Ammon's horn (tissue), 1 donor: ENCODE measurements at regions not wholly inside any gene's neighbourhood (a gene's known extent, or its start where the extent isn't known, plus 50 kb on each side); places are given as distances from the start of the nearest gene placed in this dataset.

ENCODE experiments used
- DNase-seq: peaks from one replicate; pipeline ENCODE4 v3.0.0-alpha.2; 2016; ENCODE audit warnings: low spot score

GRCh38 chr12:78406828-78407227 lies 457.7 kb upstream of the SYT1 start:
- no peak for DNase-seq

DNA sequence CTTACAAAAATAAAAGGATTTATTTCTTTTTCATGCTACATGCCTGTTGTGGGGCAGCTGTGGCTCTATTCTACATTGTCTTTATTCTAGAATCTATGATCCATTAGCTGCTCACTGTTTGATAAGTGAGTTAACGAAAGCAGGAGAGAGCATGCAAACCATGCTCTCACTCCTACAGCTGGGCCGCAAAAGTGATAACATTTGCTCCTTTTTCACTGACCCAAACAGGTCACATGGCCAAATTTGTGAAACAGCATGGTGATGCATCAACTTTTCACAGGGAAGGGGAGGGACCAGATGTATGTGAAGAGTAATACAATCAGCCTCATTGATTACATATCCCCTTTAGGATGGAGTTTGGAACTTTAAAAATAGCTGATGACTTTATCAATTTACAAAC lies 456.9 kb upstream of the SYT1 start:
- no peak for DNase-seq

DNA sequence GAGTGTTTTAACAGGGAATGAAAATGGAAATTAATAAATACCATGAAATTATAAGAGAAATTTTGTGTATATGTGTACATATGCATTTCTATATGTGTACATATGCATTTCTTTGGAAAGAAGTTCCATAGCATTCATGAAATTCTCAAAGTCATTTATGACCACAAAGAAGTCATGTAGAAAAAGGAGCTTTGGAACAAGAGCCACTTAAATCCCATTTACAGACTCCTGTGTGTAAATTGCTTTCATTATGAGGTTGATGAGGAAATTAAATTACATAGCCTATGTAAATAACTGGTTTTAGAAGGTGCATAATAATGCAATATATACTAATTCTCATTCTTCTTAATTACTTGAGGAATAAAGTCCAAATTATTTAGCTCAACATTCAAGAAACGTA lies 450.5 kb upstream of the SYT1 start:
- no peak for DNase-seq

DNA sequence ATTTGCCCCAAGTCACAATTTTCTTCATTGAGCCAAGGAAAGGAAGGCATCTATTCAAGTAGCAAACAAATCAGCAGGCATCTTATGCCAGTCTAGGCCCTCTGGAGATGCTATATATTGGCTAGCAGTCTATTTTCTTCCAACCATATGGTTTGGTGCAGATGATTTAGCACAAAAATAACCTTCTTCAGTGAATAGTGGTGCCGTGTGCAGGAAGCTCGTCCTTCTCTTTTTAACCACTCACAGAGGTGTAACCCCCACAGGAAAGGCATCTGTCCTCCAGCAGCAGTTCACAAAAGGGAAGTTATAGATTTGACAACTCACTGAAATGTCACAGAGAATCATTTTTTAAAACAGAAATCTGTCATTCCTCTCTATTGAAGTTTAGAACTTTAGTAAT lies 445.7 kb upstream of the SYT1 start:
- no peak for DNase-seq

DNA sequence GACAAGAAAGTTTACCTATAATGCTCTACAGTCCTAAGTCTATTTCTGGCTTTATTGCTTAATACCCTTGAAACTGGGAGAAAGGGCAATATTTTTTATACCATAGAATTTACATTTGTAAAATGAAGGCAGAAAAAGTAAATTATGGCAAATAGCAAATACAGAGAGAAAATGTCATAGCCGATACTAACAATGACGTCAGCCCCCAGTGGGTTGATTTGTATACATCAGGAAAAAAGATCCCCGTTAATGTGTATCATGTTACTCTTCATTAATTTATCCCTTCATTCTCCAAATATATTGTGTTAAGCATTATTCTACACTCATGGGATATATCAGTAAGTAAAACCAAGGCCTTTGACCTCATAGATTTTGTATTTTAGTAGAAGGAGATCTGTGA lies 445.1 kb upstream of the SYT1 start:
- no peak for DNase-seq

GRCh38 chr12:78420991-78421390 lies 443.6 kb upstream of the SYT1 start:
- no peak for DNase-seq

GRCh38 chr12:78430551-78430950 lies 434.0 kb upstream of the SYT1 start:
- DNase-seq, result no peak

DNA sequence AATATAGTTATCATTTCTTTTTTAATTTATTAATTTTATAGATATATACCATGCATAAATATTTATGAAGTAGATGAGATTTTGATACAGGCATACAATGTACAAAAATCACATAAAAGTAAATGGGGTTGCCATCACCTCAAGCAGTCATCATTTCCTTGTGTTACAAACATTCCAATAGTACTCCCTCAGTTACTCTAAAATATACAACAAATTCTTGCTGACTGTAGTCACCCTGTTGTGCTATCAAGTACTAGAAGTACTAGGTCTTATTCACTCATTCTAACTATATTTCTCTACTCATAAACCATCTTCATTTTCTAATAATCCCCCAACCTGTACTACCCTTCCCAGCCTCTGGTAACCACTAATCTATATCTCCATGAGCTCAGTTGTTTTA lies 432.6 kb upstream of the SYT1 start:
- DNase-seq, result no peak

DNA sequence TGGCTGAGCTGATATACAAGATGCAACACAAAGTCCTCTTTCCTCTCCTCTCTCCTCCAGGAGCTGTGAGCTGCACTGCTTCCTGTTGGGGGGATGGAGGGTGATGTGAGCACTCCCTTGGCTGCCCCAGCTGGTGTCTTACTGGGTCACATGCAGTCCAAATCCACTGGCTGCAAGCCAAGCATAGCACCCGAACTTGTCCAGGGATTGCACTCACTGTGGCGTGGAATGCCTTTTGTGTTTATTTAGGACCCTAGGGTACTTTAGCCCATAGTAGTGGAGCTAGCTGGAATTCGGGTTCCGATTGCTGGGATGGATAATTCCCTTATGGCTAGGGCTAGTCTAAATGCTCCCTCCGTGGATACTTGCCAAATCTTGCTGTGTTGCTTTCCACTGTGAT lies 424.9 kb upstream of the SYT1 start:
- DNase-seq, result no peak

GRCh38 chr12:78441737-78442453 lies 422.7 kb upstream of the SYT1 start:
- DNase-seq, result no peak

DNA sequence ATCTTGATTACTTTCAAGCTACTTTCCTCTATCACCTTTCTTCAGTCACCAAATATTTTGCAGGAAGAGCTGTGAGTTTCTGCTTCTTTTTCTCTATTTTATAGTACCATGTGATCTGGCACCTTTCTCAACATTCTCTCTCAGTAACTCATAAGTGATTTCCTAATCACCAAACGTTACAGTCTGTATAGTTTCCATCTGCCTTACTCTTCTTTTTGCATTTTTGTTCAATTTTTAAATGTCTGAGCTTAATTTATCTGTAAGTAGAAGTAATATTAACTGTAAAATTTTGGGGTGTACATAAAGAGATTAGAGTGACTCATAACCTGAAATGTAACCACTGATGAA lies 422.1 kb upstream of the SYT1 start:
- DNase-seq, result no peak

GRCh38 chr12:78446555-78446954 lies 418.0 kb upstream of the SYT1 start:
- no peak for DNase-seq

- DNase-seq, result no peak
Measured at GRCh38 chr12:78447373-78447772, 417.2 kb upstream of the SYT1 start.

GRCh38 chr12:78448692-78449091 lies 415.9 kb upstream of the SYT1 start:
- DNase-seq, result no peak

GRCh38 chr12:78455991-78456390 lies 408.6 kb upstream of the SYT1 start:
- DNase-seq, result no peak

DNA sequence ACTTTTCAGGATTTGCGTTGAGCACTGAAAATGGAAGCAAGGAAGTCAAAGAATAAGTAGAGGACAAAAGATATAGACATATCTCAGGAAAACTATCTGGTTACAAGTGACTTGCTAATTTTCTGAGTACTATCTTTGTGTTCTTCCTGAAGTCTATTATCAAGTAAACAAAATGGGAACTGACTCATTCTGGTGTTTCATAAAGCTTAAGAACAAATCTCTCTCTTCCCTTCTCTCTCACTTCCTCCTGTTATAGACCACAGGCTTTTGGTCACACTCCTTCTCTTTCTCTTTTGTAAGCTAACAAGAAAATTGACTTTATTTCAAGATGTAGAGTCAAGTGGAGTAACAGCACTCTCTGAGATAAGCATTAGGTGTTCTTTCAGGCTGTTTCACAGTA lies 406.6 kb upstream of the SYT1 start:
- no peak for DNase-seq

DNA sequence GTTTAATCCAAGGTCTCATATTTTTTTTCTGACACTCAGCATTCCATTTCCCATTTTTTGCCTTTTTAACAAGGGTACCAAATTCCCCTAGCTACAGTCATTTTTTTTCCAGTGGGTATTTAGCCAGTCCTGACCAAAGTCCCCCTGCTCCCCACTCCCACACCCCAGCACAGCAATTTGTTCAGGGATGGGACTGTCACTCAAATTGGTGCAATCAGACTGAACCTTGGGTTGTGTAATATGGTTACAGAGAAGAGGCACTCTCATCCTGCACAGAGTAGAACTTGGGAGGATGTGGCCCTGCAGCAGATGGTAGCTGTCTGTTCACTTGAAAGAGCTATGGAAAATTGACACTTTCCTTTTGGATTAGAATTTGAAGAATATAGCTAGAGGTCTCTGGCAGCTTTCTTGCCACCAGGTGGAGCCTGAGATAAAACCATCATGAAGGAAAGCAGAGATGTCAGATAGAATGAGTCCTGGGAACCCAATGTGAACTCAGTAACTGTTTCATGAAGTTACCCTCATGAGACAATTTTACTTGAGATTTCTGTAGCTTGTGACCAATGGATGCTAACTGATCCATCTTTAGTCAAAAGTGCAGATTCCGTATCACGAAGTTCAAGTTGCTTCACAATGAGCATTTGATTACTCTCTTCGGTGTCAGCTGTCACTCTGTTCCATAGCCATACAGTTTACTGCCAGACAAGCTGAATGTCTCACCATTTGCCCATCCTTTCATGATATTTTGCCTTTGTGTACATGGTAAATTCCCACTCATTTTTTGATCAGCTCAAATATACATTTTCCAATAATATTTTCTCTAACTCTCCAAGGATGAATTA lies 394.0 kb upstream of the SYT1 start:
- DNase-seq, result peak; percentile 45

DNA sequence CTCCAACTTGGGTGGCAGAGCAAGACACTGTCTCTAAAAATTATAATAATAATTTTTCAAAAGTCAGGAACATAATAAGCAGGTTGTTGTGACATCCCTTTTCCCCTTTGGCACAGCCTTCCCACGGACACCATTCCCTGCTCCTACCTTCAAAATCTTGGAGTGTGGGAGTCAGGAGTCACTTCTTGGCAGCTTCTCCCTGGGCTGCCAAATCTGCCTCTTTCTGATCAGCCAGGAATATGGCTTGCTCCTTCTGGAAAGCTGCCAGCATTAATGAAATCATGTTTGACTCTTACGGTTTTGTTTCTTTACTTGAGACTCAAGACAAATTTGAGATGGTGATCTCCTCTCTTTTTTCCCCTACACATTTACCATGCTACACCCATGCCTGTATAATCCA lies 391.4 kb upstream of the SYT1 start:
- DNase-seq, result no peak

GRCh38 chr12:78473561-78473960 lies 391.0 kb upstream of the SYT1 start:
- no peak for DNase-seq

- no peak for DNase-seq
Measured at GRCh38 chr12:78483767-78484315, 380.7 kb upstream of the SYT1 start.

- DNase-seq, result no peak
Measured at GRCh38 chr12:78489990-78490389, 374.6 kb upstream of the SYT1 start.

DNA sequence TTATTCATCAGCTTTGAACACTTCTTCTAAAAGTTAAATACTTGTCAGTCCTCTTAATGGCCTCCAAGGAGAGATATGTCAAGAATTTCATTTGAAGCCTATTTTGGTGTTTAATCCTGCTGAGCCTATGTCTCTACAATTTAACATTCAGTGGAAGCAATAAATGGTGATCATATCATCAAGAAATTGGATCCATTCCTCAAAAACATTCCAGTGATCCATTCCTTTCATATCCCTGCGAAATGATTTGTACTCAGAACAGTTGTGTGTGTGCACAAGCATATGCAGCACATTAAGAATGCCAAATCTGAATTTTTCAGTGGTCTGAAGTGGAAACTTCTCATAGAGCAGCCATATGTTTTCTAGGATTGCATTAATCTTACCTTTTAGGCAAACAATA lies 373.7 kb upstream of the SYT1 start:
- DNase-seq, result no peak

DNA sequence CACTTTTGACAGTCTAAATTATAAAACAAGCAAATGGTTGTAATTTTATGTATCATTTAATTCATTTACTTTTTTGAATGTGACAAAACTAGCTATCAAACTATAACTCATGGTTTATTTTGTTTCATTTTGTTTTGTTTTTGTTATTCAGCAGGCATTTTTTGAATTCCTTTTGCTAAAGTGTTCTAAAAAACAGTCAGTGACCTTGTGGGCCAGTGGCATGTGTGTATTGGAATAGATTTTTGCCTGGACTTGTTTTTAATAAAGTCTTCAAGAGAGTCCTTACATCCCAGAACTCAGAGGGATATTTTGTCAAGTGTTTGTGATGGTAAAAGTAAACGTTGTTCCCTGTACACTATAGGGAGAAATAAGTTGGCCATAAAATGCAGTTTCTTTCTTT lies 369.7 kb upstream of the SYT1 start:
- no peak for DNase-seq

DNA sequence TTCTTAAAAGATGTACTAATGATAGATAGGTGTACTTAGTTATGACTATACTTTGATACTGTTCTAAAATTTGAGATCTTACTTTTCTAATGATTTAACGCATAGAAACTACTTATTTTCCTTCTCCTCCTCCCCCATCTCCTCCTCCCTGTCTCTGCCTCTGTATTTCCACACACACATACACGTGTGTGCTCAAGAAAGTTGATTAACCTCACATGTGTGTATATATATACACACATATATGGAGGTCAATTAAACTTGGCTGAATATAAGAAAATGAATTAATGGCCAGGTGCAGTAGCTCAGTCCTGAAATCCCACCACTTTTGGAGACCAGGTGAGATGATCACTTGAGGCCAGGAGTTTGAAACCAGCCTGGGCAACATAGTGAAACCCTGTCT lies 362.7 kb upstream of the SYT1 start:
- no peak for DNase-seq
